ENCODE measurements at regions not wholly inside any gene's neighbourhood (a gene's known extent, or its start where the extent isn't known, plus 50 kb on each side); places are given as distances from the start of the nearest gene placed in this dataset.

DNA sequence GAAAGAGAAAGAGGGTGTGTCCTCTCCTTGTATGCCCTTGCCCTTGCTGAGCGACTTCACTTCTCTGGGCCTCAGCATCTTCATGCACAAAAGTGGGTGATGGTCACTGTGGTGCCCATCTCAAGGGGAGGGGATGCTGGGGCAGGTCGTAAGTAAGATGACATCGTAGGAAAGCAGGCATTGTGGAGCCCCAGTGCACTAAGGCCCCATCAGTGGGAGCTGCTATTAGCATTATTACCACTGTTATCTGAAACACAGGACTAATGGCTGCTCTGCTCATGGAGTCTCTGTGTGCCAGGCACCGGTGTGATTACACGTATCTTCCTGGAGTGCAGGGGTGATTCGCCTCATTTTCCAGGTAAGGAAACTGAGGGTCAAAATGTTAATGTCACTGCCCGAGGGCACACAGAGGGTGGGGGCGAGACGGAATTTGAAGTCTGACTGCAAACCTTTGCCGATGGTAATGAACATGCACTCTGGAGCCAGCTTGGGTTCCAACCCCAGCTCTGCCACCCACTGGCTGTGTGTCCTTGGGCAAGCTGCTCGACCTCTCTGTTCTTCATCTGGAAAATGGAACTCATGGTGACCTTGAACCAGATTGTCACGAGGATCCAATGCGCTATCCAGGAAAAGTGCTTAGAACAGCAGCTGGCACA lies 63.2 kb upstream of the GSE1 start:
- Histone ChIP-seq H2AFZ (ENCODE audit: control insufficient read depth, low read length) (no peak overlapping the region), H3K9ac (ENCODE audit: control insufficient read depth, extremely low read depth, insufficient read depth, low read length) (no peak overlapping the region), H3K9me3 (ENCODE audit: control insufficient read depth, low read depth, low read length) (no peaks in the 10 kb centered on the region), H3K36me3 (ENCODE audit: control insufficient read depth in 2 of 2, extremely low read depth in 1 of 2, insufficient read depth in 2 of 2, low read length in 2 of 2) (no peaks in the 10 kb centered on the region), H3K27me3 (ENCODE audit: control insufficient read depth, extremely low read depth, insufficient read depth, low read length) (peaks cover 2% of the 10 kb centered on the region), H3K4me3 (ENCODE audit: control insufficient read depth in 2 of 3, extremely low read depth in 1 of 3, insufficient read depth in 2 of 3, low read depth in 1 of 3, low read length in 3 of 3) (no peak overlapping the region), H3K27ac (ENCODE audit: control insufficient read depth, insufficient read depth, low read length) (no peak overlapping the region), H3K9me1 (ENCODE audit: control insufficient read depth, extremely low read depth, insufficient read depth, low read length) (no peaks in the 10 kb centered on the region), H3K4me1 (ENCODE audit: control insufficient read depth, extremely low read depth, insufficient read depth, low read length) (peaks cover 8% of the 10 kb centered on the region), H3K79me2 (ENCODE audit: control insufficient read depth, insufficient read depth, low read length) (no peaks in the 10 kb centered on the region), H4K20me1 (ENCODE audit: control insufficient read depth, extremely low read depth, insufficient read depth, low read length) (no peaks in the 10 kb centered on the region), H3K4me2 (ENCODE audit: control insufficient read depth, extremely low read depth, insufficient read depth, low read depth, low read length) (no peak overlapping the region)
- DNase-seq (ENCODE audit: low read depth, low spot score) (no peak), FAIRE-seq (no peak)
- dilution Hi-C loops (cut with MboI; ENCODE audit: extremely low pct_ligation_motif_present, low sequenced_read_pairs), result no loop called here
- TF ChIP-seq EZH2 (IDR thresholded peaks at IDR 0.05; ENCODE audit: low read length), result no peak
- TF ChIP-seq, protein P1, sequence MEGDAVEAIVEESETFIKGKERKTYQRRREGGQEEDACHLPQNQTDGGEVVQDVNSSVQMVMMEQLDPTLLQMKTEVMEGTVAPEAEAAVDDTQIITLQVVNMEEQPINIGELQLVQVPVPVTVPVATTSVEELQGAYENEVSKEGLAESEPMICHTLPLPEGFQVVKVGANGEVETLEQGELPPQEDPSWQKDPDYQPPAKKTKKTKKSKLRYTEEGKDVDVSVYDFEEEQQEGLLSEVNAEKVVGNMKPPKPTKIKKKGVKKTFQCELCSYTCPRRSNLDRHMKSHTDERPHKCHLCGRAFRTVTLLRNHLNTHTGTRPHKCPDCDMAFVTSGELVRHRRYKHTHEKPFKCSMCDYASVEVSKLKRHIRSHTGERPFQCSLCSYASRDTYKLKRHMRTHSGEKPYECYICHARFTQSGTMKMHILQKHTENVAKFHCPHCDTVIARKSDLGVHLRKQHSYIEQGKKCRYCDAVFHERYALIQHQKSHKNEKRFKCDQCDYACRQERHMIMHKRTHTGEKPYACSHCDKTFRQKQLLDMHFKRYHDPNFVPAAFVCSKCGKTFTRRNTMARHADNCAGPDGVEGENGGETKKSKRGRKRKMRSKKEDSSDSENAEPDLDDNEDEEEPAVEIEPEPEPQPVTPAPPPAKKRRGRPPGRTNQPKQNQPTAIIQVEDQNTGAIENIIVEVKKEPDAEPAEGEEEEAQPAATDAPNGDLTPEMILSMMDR (optimal IDR thresholded peaks at IDR 0.05 in 1 of 3, IDR thresholded peaks at IDR 0.05 in 1 of 3, conservative IDR thresholded peaks at IDR 0.05 in 1 of 3; ENCODE audit: extremely low read depth in 1 of 3, insufficient read depth in 2 of 3, low read length in 3 of 3), result no peak

DNA sequence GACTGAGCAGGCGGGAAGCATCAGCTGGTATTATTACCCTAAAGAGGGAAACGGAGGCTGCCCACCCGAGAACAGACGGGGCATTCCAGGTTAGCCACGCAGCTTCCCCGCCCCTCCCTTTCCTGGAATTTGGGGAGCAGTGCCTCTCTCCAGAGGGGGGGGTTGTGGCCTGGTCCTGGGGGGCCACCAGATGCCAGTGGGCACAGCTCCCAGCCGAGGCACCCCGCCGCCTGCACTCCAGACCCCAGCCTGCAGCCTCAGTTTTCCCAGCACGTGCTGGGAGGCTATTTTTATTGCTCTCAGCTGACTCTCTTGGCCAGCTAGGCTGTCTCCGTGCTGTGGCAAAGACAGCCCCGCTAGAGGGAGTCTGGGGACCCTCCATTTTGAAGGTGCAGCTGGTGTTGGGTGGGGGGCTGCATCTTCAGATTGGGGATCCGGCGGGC lies 62.7 kb upstream of the GSE1 start:
- Histone ChIP-seq H4K20me1 (ENCODE audit: control insufficient read depth, extremely low read depth, insufficient read depth, low read length) (no peaks in the 10 kb centered on the region), H3K4me1 (ENCODE audit: control insufficient read depth, extremely low read depth, insufficient read depth, low read length) (peaks cover 8% of the 10 kb centered on the region), H3K9ac (ENCODE audit: control insufficient read depth, extremely low read depth, insufficient read depth, low read length) (no peak overlapping the region), H3K9me3 (ENCODE audit: control insufficient read depth, low read depth, low read length) (no peaks in the 10 kb centered on the region), H2AFZ (ENCODE audit: control insufficient read depth, low read length) (no peak overlapping the region), H3K79me2 (ENCODE audit: control insufficient read depth, insufficient read depth, low read length) (no peaks in the 10 kb centered on the region), H3K27me3 (ENCODE audit: control insufficient read depth, extremely low read depth, insufficient read depth, low read length) (no peaks in the 10 kb centered on the region), H3K9me1 (ENCODE audit: control insufficient read depth, extremely low read depth, insufficient read depth, low read length) (no peaks in the 10 kb centered on the region), H3K27ac (ENCODE audit: control insufficient read depth, insufficient read depth, low read length) (no peak overlapping the region), H3K36me3 (ENCODE audit: control insufficient read depth in 2 of 2, extremely low read depth in 1 of 2, insufficient read depth in 2 of 2, low read length in 2 of 2) (no peaks in the 10 kb centered on the region), H3K4me2 (ENCODE audit: control insufficient read depth, extremely low read depth, insufficient read depth, low read depth, low read length) (no peak overlapping the region), H3K4me3 (ENCODE audit: control insufficient read depth in 2 of 3, extremely low read depth in 1 of 3, insufficient read depth in 2 of 3, low read depth in 1 of 3, low read length in 3 of 3) (no peak overlapping the region)
- no peak for TF ChIP-seq EZH2 (IDR thresholded peaks at IDR 0.05; ENCODE audit: low read length)
- TF ChIP-seq, protein P1 (optimal IDR thresholded peaks at IDR 0.05 in 1 of 3, IDR thresholded peaks at IDR 0.05 in 1 of 3, conservative IDR thresholded peaks at IDR 0.05 in 1 of 3; ENCODE audit: extremely low read depth in 1 of 3, insufficient read depth in 2 of 3, low read length in 3 of 3), result no peak
- DNase-seq (ENCODE audit: low read depth, low spot score), result no peak
- dilution Hi-C loops (cut with MboI; ENCODE audit: extremely low pct_ligation_motif_present, low sequenced_read_pairs), result no loop called here
- no peak for FAIRE-seq
